GM12878 (cell line): ENCODE measurements at regions not wholly inside any gene's neighbourhood (a gene's known extent, or its start where the extent isn't known, plus 50 kb on each side); places are given as distances from the start of the nearest gene placed in this dataset.

ENCODE experiments used
- ATAC-seq: fragments of 200-7000 bp; cut with Tn5 transposase; 3 replicates; pipeline ENCODE4 v1.9.1; 2020; ENCODE audit warnings: mild to moderate bottlenecking, moderate library complexity
- BruUV-seq: library from RNA; stranded (reverse); fragments of 400-500 nt; replicated peaks from 2 replicates; lab custom pipeline; 2021; lab: Mats Ljungman, UMichigan
- CTCF ChIA-PET: fragments of 300-600 bp; sonication (Branson Sonifier 250); formaldehyde crosslinking; extraction: SDS; loops from one replicate; lab custom pipeline; 2021; ENCODE audit warnings: inconsistent platforms; lab: Yijun Ruan, JAX
- POLR2A ChIA-PET: fragments of 350-600 bp; formaldehyde crosslinking; extraction: SDS; loops from one replicate; lab custom pipeline; 2021; ENCODE audit warnings: inconsistent platforms; lab: Charles Lee
- RAD21 ChIA-PET: fragments of 300-600 bp; sonication (Branson Sonifier 250); formaldehyde crosslinking; loops from one replicate; lab custom pipeline; 2023; ENCODE audit warnings: antibody characterized with exemption; ENCODE audit not compliant: unreplicated experiment; lab: Charles Lee
- SMC1A ChIA-PET: fragments of 300-600 bp; sonication (Branson Sonifier 250); formaldehyde crosslinking; loops from one replicate; lab custom pipeline; 2023; ENCODE audit not compliant: unreplicated experiment, uncharacterized antibody; lab: Charles Lee
- DNase-seq: peaks from one replicate; pipeline ENCODE4 v3.0.0-alpha.2; 2011; ENCODE audit warnings: low read depth, low spot score
- FAIRE-seq: peaks from 3 replicates; lab custom pipeline; 2011; peaks lifted over from hg19 to GRCh38; lab: Jason Lieb, UNC
- H2AFZ ChIP-seq: 2 replicates; pipeline ENCODE4 v1.6.0; 2011; ENCODE audit warnings: low read depth, low read length, control low read depth; ENCODE audit not compliant: control insufficient read depth
- H3K27ac ChIP-seq: 2 replicates; pipeline ENCODE4 v1.5.1; 2011; ENCODE audit warnings: control low read depth; ENCODE audit not compliant: control insufficient read depth, insufficient read depth
- H3K27me3 ChIP-seq, 2 experiments: replicated peaks in 1 of 2; 2 replicates each; pipeline versions ENCODE4 v1.6.0 to v1.6.1; 2011; ENCODE audit warnings: low read length in 1 of 2; ENCODE audit not compliant: control insufficient read depth in 2 of 2, insufficient read depth in 2 of 2
- H3K36me3 ChIP-seq, 2 experiments: 2 replicates each; pipeline ENCODE4 v1.5.1; 2011; ENCODE audit warnings: low read length in 1 of 2; ENCODE audit not compliant: control insufficient read depth in 2 of 2, insufficient read depth in 2 of 2
- H3K4me1 ChIP-seq: 2 replicates; pipeline ENCODE4 v1.6.1; 2011; ENCODE audit warnings: mild to moderate bottlenecking, low read length, moderate library complexity, mixed read lengths; ENCODE audit not compliant: control insufficient read depth, insufficient read depth
- H3K4me2 ChIP-seq: 2 replicates; pipeline ENCODE4 v1.6.0; 2011; ENCODE audit warnings: control low read depth; ENCODE audit not compliant: control insufficient read depth, insufficient read depth
- H3K4me3 ChIP-seq: fragments of 200-600 bp; sonication (generic); 2 replicates; pipeline ENCODE4 v1.5.1; 2016
- H3K79me2 ChIP-seq: 2 replicates; pipeline ENCODE4 v1.6.0; 2011; ENCODE audit warnings: low read length; ENCODE audit not compliant: control insufficient read depth, insufficient read depth
- H3K9ac ChIP-seq: 2 replicates; pipeline ENCODE4 v1.8.0; 2011; ENCODE audit warnings: low read length, control low read depth, mixed read lengths; ENCODE audit not compliant: control insufficient read depth, insufficient read depth
- H3K9me3 ChIP-seq: replicated peaks from 3 replicates; pipeline ENCODE4 v1.5.1; 2011; ENCODE audit warnings: mild to moderate bottlenecking, low read length; ENCODE audit not compliant: control insufficient read depth, insufficient read depth
- H4K20me1 ChIP-seq: 2 replicates; pipeline ENCODE4 v1.6.0; 2011; ENCODE audit not compliant: control insufficient read depth, insufficient read depth
- CHD4 ChIP-seq: fragments of 200-600 bp; sonication (generic); IDR thresholded peaks from 2 replicates; pipeline ENCODE4 v1.6.1; 2016; ENCODE audit warnings: mild to moderate bottlenecking
- DPF2 ChIP-seq: fragments of 450-650 bp; IDR thresholded peaks from 2 replicates; pipeline ENCODE4 v1.6.1; 2017; ENCODE audit warnings: mild to moderate bottlenecking
- JUND ChIP-seq: IDR thresholded peaks from 2 replicates; pipeline ENCODE4 v1.6.1; 2012; ENCODE audit warnings: low read depth, mild to moderate bottlenecking, low read length, improper control_type of control experiment, moderate library complexity
- MXI1 ChIP-seq: fragments of 150-350 bp; IDR thresholded peaks from 2 replicates; pipeline ENCODE4 v1.6.1; 2011; ENCODE audit warnings: low read depth, mild to moderate bottlenecking, inconsistent platforms, low read length, improper control_type of control experiment
- RCOR1 ChIP-seq: conservative IDR thresholded peaks from 2 replicates; pipeline ENCODE4 v1.6.1; 2012; ENCODE audit warnings: low read depth, low read length, improper control_type of control experiment
- SPI1 ChIP-seq: IDR thresholded peaks from 2 replicates; pipeline ENCODE4 v1.6.1; 2011; ENCODE audit warnings: low read depth, mild to moderate bottlenecking, low read length, moderate library complexity, borderline replicate concordance; ENCODE audit not compliant: insufficient read depth
- SRF ChIP-seq, 2 experiments: IDR thresholded peaks; 2 replicates each; pipeline ENCODE4 v1.6.1; 2011; ENCODE audit warnings: low read depth in 2 of 2, low read length in 2 of 2, mild to moderate bottlenecking in 1 of 2, moderate library complexity in 1 of 2
- ZBED1 ChIP-seq: IDR thresholded peaks from 2 replicates; pipeline ENCODE4 v1.6.1; 2016; ENCODE audit warnings: borderline replicate concordance
- WGBS: methylation state at CpG from one replicate; pipeline ENCODE4 v1.1.6; 2016; ENCODE audit warnings: low lambda C conversion rate; ENCODE audit not compliant: insufficient replicate concordance, insufficient coverage; ENCODE audit errors: missing lambda C conversion rate; 5-methylcytosine and 5-hydroxymethylcytosine counted together
- in situ Hi-C: fragments of 300-500 bp; cut with MboI; formaldehyde crosslinking; loops from 9 replicates; pipeline ENCODE4 v1.14.3; 2018; ENCODE audit warnings: mixed read lengths
- intact Hi-C: fragments of 100-400 bp; cut with micrococcal nuclease; formaldehyde crosslinking; loops from one replicate; pipeline ENCODE4 v1.14.2; 2022; ENCODE audit not compliant: unreplicated experiment

GRCh38 chrX:139094671-139095592 lies 383.4 kb upstream of the FGF13 start:
- no TSS peak for BruUV-seq
- H3K9me3 ChIP-seq: no peaks in the 10 kb centered on the region
- no peaks in the 10 kb centered on the region for H3K79me2 ChIP-seq
- no peaks in the 10 kb centered on the region for H3K4me1 ChIP-seq
- TF ChIP-seq DPF2 (no peak), RCOR1 (no peak), MXI1 (no peak), CHD4 (no peak), SPI1 (no peak), JUND (no peak), SRF (IDR thresholded peaks at IDR 0.05; ENCODE audit: low read depth in 2 of 2, low read length in 2 of 2) (no peak), ZBED1 (no peak)
- no peaks in the 10 kb centered on the region for H3K27me3 ChIP-seq
- in situ Hi-C loops (no loop called here), intact Hi-C loops (no loop called here)
- no peaks in the 10 kb centered on the region for H3K36me3 ChIP-seq
- H3K4me2 ChIP-seq: no peak overlapping the region
- no peak overlapping the region for H3K4me3 ChIP-seq
- no peak overlapping the region for H3K27ac ChIP-seq
- SMC1A ChIA-PET: no interaction called here
- ATAC-seq: no peak
- FAIRE-seq: no peak
- H4K20me1 ChIP-seq: no peaks in the 10 kb centered on the region; the same call in 1 of the 2 replicates
- H2AFZ ChIP-seq: no peak overlapping the region
- POLR2A ChIA-PET: no interaction called here
- RAD21 ChIA-PET: no interaction called here
- DNase-seq: no peak
- CTCF ChIA-PET: interaction anchor here (0.8 kb wide), 1 partner anchor 519 kb away, joined by 3 read pairs; no protein-coding TSS in a partner anchor
- H3K9ac ChIP-seq: no peak overlapping the region
- WGBS: 0% methylated on average over 6 of the region's 6 CpGs
